GM21360 (cell line): ENCODE measurements at regions not wholly inside any gene's neighbourhood (a gene's known extent, or its start where the extent isn't known, plus 50 kb on each side); places are given as distances from the start of the nearest gene placed in this dataset.
A peak's percentile ranks its signal among the peaks of the same experiment; 100 is the strongest.
"Not testable (repeated sequence)": the region's sequence is repeated elsewhere in the genome, so short reads cannot be mapped to it uniquely, and the experiment has no call there.

Experiments used
- ATAC-seq: cut with Tn5 transposase; IDR thresholded peaks from one replicate; pipeline ENCODE4 v1.9.1; 2021; ENCODE audit warnings: mild to moderate bottlenecking, moderate library complexity; ENCODE audit not compliant: unreplicated experiment

GRCh38 chrX:121407627-121408026 is 360.2 kb downstream of the GLUD2 start:
- no peak for ATAC-seq

- not testable (repeated sequence) for ATAC-seq
Measured at GRCh38 chrX:121431514-121431913, 384.1 kb downstream of the GLUD2 start.

- ATAC-seq: no peak
Measured at GRCh38 chrX:121433289-121433688, 385.9 kb downstream of the GLUD2 start.

GRCh38 chrX:121437666-121438065 is 390.3 kb downstream of the GLUD2 start:
- not testable (repeated sequence) for ATAC-seq

- ATAC-seq: peak; percentile 43
Measured at GRCh38 chrX:121455890-121456289, 408.5 kb downstream of the GLUD2 start.

- ATAC-seq: peak; percentile 87
Measured at GRCh38 chrX:121456315-121456714, 408.9 kb downstream of the GLUD2 start.

GRCh38 chrX:121457096-121457495 is 409.7 kb downstream of the GLUD2 start:
- ATAC-seq: peak; percentile 60

GRCh38 chrX:121479406-121479805 is 432.0 kb downstream of the GLUD2 start:
- ATAC-seq: no peak

GRCh38 chrX:121496966-121497365 is 449.6 kb downstream of the GLUD2 start:
- no peak for ATAC-seq

GRCh38 chrX:121504153-121504552 is 456.7 kb downstream of the GLUD2 start:
- ATAC-seq: no peak

- ATAC-seq: no peak
Measured at GRCh38 chrX:121546317-121546716, 498.9 kb downstream of the GLUD2 start.

- ATAC-seq: no peak
Measured at GRCh38 chrX:121558886-121559285, 511.5 kb downstream of the GLUD2 start.

- no peak for ATAC-seq
Measured at GRCh38 chrX:121562616-121563015, 515.2 kb downstream of the GLUD2 start.

GRCh38 chrX:121569609-121570008 is 522.2 kb downstream of the GLUD2 start:
- peak; percentile 71 for ATAC-seq

GRCh38 chrX:121570072-121570841 is 522.8 kb downstream of the GLUD2 start:
- ATAC-seq: peak; percentile 77

- ATAC-seq: no peak
Measured at GRCh38 chrX:121571333-121571732, 523.9 kb downstream of the GLUD2 start.

- ATAC-seq: not testable (repeated sequence)
Measured at GRCh38 chrX:121574384-121574783, 527.0 kb downstream of the GLUD2 start.

GRCh38 chrX:121579016-121579760 is 531.8 kb downstream of the GLUD2 start:
- ATAC-seq: peak; percentile 78

GRCh38 chrX:121581885-121582284 is 534.5 kb downstream of the GLUD2 start:
- no peak for ATAC-seq

GRCh38 chrX:121585626-121586025 is 538.2 kb downstream of the GLUD2 start:
- no peak for ATAC-seq

- ATAC-seq: no peak
Measured at GRCh38 chrX:121592884-121593283, 545.5 kb downstream of the GLUD2 start.

- ATAC-seq: no peak
Measured at GRCh38 chrX:121598356-121598755, 550.9 kb downstream of the GLUD2 start.
